PC-3 (cell line): ENCODE measurements at regions not wholly inside any gene's neighbourhood (a gene's known extent, or its start where the extent isn't known, plus 50 kb on each side); places are given as distances from the start of the nearest gene placed in this dataset.

Experiments
- ATAC-seq: fragments of 200-7000 bp; cut with Tn5 transposase; 2 replicates; pipeline ENCODE4 v1.9.1; 2020; ENCODE audit warnings: mild to moderate bottlenecking, moderate library complexity
- BruUV-seq: library from RNA; stranded (reverse); fragments of 400-500 nt; replicated peaks from 2 replicates; lab custom pipeline; 2021; lab: Mats Ljungman, UMichigan
- CTCF ChIA-PET: fragments of 300-600 bp; sonication (Branson Sonifier 250); formaldehyde crosslinking; loops from one replicate; lab custom pipeline; 2022; ENCODE audit warnings: antibody characterized with exemption; lab: Charles Lee
- POLR2A ChIA-PET: fragments of 300-600 bp; sonication (Branson Sonifier 250); formaldehyde crosslinking; loops from one replicate; lab custom pipeline; 2022; ENCODE audit warnings: antibody characterized with exemption; ENCODE audit not compliant: unreplicated experiment; lab: Charles Lee
- DNase-seq: peaks from one replicate; pipeline ENCODE4 v3.0.0-alpha.2; 2015
- H2AFZ ChIP-seq: fragments of 300-600 bp; sonication (generic); 2 replicates; pipeline ENCODE4 v1.6.0; 2016; ENCODE audit warnings: antibody characterized with exemption, low read length
- H3F3A ChIP-seq: fragments of 300-600 bp; sonication (generic); one replicate; pipeline ENCODE4 v1.6.0; 2017; ENCODE audit warnings: antibody characterized with exemption, low read length, control low read depth, mild to moderate bottlenecking; ENCODE audit not compliant: unreplicated experiment
- H3K27ac ChIP-seq: fragments of 300-600 bp; sonication (generic); 2 replicates; pipeline ENCODE4 v1.5.1; 2016; ENCODE audit warnings: mild to moderate bottlenecking, low read length
- H3K27me3 ChIP-seq: fragments of 300-600 bp; sonication (generic); 2 replicates; pipeline ENCODE4 v1.6.1; 2016; ENCODE audit warnings: low read length, mixed read lengths
- H3K36me3 ChIP-seq: fragments of 300-600 bp; sonication (generic); 2 replicates; pipeline ENCODE4 v1.6.1; 2016; ENCODE audit warnings: low read depth, mixed run types, low read length, mixed read lengths
- H3K4me1 ChIP-seq: fragments of 300-600 bp; sonication (generic); 2 replicates; pipeline ENCODE4 v1.5.1; 2016; ENCODE audit warnings: low read length; ENCODE audit not compliant: insufficient read depth
- H3K4me2 ChIP-seq: fragments of 300-600 bp; sonication (generic); 2 replicates; pipeline ENCODE4 v1.6.0; 2016; ENCODE audit warnings: low read length
- H3K4me3 ChIP-seq: fragments of 300-600 bp; sonication (generic); 2 replicates; pipeline ENCODE4 v1.5.1; 2016; ENCODE audit warnings: mild to moderate bottlenecking, low read length, mixed read lengths
- H3K79me2 ChIP-seq: fragments of 300-600 bp; sonication (generic); 2 replicates; pipeline ENCODE4 v1.6.1; 2017; ENCODE audit warnings: low read length, mixed read lengths
- H3K9ac ChIP-seq: fragments of 300-600 bp; sonication (generic); 2 replicates; pipeline ENCODE4 v1.6.0; 2016; ENCODE audit warnings: mild to moderate bottlenecking, low read length
- H3K9me2 ChIP-seq: fragments of 300-600 bp; sonication (generic); replicated peaks from 2 replicates; pipeline ENCODE4 v1.6.1; 2016; ENCODE audit warnings: mixed run types, low read length, mixed read lengths
- H3K9me3 ChIP-seq: fragments of 300-600 bp; sonication (generic); 2 replicates; pipeline ENCODE4 v1.6.1; 2016; ENCODE audit warnings: low read length, mixed read lengths
- H4K20me1 ChIP-seq: fragments of 300-600 bp; sonication (generic); 2 replicates; pipeline ENCODE4 v1.6.1; 2016; ENCODE audit warnings: low read length, mixed read lengths
- CTCF ChIP-seq: fragments of 300-600 bp; sonication (generic); conservative IDR thresholded peaks from 2 replicates; pipeline ENCODE4 v1.5.1; 2017; ENCODE audit warnings: antibody characterized with exemption, low read depth, mild to moderate bottlenecking, low read length
- EZH2 ChIP-seq: fragments of 300-600 bp; sonication (generic); IDR thresholded peaks from one replicate; pipeline ENCODE4 v1.6.1; 2017; ENCODE audit warnings: antibody characterized with exemption, mild to moderate bottlenecking, low read length; ENCODE audit not compliant: unreplicated experiment
- EZH2phosphoT487 ChIP-seq: fragments of 300-600 bp; sonication (generic); IDR thresholded peaks from 2 replicates; pipeline ENCODE4 v1.6.1; 2018; ENCODE audit warnings: mild to moderate bottlenecking, antibody characterized with exemption, low read length, borderline replicate concordance
- intact Hi-C: fragments of 100-400 bp; cut with micrococcal nuclease; formaldehyde crosslinking; loops from 2 replicates; pipeline ENCODE4 v1.9.0; 2023

DNA sequence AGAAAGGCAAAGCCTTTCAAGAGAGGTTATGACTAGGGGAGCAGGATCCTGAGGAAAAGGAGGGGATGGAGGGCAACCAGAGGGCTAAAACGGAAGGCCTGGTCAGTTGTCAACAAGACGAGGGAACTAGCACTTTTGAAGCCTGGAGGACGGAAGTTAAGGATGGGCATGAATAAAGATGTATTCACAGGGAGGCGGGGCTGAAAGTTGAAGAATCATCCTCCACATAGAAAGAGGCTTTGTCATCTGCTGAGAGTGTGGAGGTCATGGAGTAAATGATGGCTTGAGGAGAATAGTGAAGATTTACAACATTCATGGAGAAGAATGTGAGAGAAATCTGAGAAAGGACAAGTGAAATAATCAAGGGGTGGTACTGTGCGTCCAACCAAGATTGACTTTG lies 137.5 kb downstream of the MAGEB17 start:
- no peaks in the 10 kb centered on the region for H4K20me1 ChIP-seq
- no peak overlapping the region for H3K9ac ChIP-seq
- BruUV-seq: no TSS peak
- ChIA-PET CTCF (no interaction called here), POLR2A (no interaction called here)
- H3K4me3 ChIP-seq: no peak overlapping the region
- DNase-seq: no peak
- no peaks in the 10 kb centered on the region for H3K79me2 ChIP-seq
- no peaks in the 10 kb centered on the region for H3F3A ChIP-seq
- no peak for ATAC-seq
- no peak for TF ChIP-seq CTCF
- TF ChIP-seq EZH2: no peak
- TF ChIP-seq EZH2phosphoT487: no peak
- H3K4me2 ChIP-seq: no peak overlapping the region
- H3K9me2 ChIP-seq: no peaks in the 10 kb centered on the region
- H2AFZ ChIP-seq: no peak overlapping the region
- intact Hi-C loops: no loop called here
- H3K4me1 ChIP-seq: peaks cover 5% of the 10 kb centered on the region; the same call in 1 of the 2 replicates
- H3K36me3 ChIP-seq: no peaks in the 10 kb centered on the region
- no peaks in the 10 kb centered on the region for H3K9me3 ChIP-seq
- H3K27me3 ChIP-seq: no peaks in the 10 kb centered on the region
- no peak overlapping the region for H3K27ac ChIP-seq

- Histone ChIP-seq H3K36me3 (no peaks in the 10 kb centered on the region), H2AFZ (no peak overlapping the region), H3K4me3 (no peak overlapping the region), H3K9me2 (no peaks in the 10 kb centered on the region), H3K4me2 (no peak overlapping the region), H3K79me2 (no peaks in the 10 kb centered on the region), H3K27ac (no peak overlapping the region), H3K9me3 (no peaks in the 10 kb centered on the region), H3K9ac (no peak overlapping the region), H3K27me3 (no peaks in the 10 kb centered on the region), H3F3A (no peaks in the 10 kb centered on the region), H4K20me1 (no peaks in the 10 kb centered on the region), H3K4me1 (peaks cover 5% of the 10 kb centered on the region; the same call in 1 of the 2 replicates)
- no peak for ATAC-seq
- peak; percentile 4 for DNase-seq
- no TSS peak for BruUV-seq
- TF ChIP-seq EZH2phosphoT487 (no peak), EZH2 (no peak), CTCF (no peak)
- ChIA-PET CTCF (no interaction called here), POLR2A (no interaction called here)
- intact Hi-C loops: no loop called here
These were observed 137.9 kb downstream of the MAGEB17 start for GRCh38 chrX:16305187-16305586.

- CTCF ChIA-PET: no interaction called here
- Histone ChIP-seq H3K27me3 (no peaks in the 10 kb centered on the region), H3K9ac (no peak overlapping the region), H3K36me3 (no peaks in the 10 kb centered on the region), H4K20me1 (no peaks in the 10 kb centered on the region), H3K4me1 (peaks cover 5% of the 10 kb centered on the region; the same call in 1 of the 2 replicates), H3K27ac (no peak overlapping the region), H3K4me2 (no peak overlapping the region), H3K4me3 (no peak overlapping the region), H3K9me3 (no peaks in the 10 kb centered on the region), H3K9me2 (no peaks in the 10 kb centered on the region), H3K79me2 (no peaks in the 10 kb centered on the region), H3F3A (no peaks in the 10 kb centered on the region), H2AFZ (no peak overlapping the region)
- TF ChIP-seq EZH2 (no peak), EZH2phosphoT487 (no peak), CTCF (no peak)
- no peak for DNase-seq
- POLR2A ChIA-PET: no interaction called here
- no TSS peak for BruUV-seq
- intact Hi-C loops: no loop called here
- ATAC-seq: no peak
These were observed 140.7 kb downstream of the MAGEB17 start for GRCh38 chrX:16307950-16308349.
